HL-60 (cell line): ENCODE measurements at regions not wholly inside any gene's neighbourhood (a gene's known extent, or its start where the extent isn't known, plus 50 kb on each side); places are given as distances from the start of the nearest gene placed in this dataset.

Experiments used
- GABPA ChIP-seq: IDR thresholded peaks from 2 replicates; pipeline ENCODE4 v1.6.1; 2012; ENCODE audit warnings: low read depth
- POLR2AphosphoS5 ChIP-seq: IDR thresholded peaks from 2 replicates; pipeline ENCODE4 v1.6.1; 2012; ENCODE audit warnings: low read depth
- TF ChIP-seq, protein P1 (sequence below): IDR thresholded peaks from 2 replicates; pipeline ENCODE4 v1.6.1; 2012; ENCODE audit warnings: low read depth; ENCODE audit not compliant: insufficient replicate concordance

DNA sequence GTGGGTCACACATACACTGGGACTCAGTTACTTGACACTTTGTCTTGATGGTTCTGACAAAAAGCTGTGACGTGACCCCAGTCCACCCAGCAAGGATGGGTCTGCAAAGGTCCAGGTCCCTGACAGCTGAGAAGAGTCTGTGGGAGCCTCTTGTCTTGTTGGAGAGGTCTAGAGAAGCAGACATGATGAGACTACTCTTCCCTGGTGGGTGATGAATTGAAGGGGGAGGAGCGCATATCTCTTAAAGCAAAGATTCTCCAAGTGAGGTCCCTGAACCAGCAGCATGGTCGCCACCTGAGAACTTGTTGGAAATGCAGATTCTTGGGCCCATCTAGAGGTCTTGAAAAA lies 78.5 kb upstream of the MEDAG start:
- TF ChIP-seq, protein P1, sequence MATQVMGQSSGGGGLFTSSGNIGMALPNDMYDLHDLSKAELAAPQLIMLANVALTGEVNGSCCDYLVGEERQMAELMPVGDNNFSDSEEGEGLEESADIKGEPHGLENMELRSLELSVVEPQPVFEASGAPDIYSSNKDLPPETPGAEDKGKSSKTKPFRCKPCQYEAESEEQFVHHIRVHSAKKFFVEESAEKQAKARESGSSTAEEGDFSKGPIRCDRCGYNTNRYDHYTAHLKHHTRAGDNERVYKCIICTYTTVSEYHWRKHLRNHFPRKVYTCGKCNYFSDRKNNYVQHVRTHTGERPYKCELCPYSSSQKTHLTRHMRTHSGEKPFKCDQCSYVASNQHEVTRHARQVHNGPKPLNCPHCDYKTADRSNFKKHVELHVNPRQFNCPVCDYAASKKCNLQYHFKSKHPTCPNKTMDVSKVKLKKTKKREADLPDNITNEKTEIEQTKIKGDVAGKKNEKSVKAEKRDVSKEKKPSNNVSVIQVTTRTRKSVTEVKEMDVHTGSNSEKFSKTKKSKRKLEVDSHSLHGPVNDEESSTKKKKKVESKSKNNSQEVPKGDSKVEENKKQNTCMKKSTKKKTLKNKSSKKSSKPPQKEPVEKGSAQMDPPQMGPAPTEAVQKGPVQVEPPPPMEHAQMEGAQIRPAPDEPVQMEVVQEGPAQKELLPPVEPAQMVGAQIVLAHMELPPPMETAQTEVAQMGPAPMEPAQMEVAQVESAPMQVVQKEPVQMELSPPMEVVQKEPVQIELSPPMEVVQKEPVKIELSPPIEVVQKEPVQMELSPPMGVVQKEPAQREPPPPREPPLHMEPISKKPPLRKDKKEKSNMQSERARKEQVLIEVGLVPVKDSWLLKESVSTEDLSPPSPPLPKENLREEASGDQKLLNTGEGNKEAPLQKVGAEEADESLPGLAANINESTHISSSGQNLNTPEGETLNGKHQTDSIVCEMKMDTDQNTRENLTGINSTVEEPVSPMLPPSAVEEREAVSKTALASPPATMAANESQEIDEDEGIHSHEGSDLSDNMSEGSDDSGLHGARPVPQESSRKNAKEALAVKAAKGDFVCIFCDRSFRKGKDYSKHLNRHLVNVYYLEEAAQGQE, result no peak
- TF ChIP-seq GABPA, result no peak
- TF ChIP-seq POLR2AphosphoS5, result no peak
